Adipose tissue (tissue), 3 donors: ENCODE measurements at regions not wholly inside any gene's neighbourhood (a gene's known extent, or its start where the extent isn't known, plus 50 kb on each side); places are given as distances from the start of the nearest gene placed in this dataset.

ENCODE experiments used
- H3K27ac ChIP-seq: one replicate; pipeline ENCODE4 v1.5.1; 2013; ENCODE audit warnings: low read depth, low read length
- WGBS, 3 donors: extraction: QIAGEN DNeasy Blood & Tissue Kit; methylation state at CpG; one replicate each; pipeline ENCODE4 v1.1.7; 2013; 5-methylcytosine and 5-hydroxymethylcytosine counted together
- donor health status: healthy with polysubstance abuse.
- donor health status: Bipolar disorder and iron deficiency.
- donor health status: healthy.

- H3K27ac ChIP-seq = no peak overlapping the region
- 85 to 92% (median 89%) methylated on average over 6 of the region's 6 CpGs for WGBS, 3 donors
Measured at GRCh38 chr2:217642944-217643343, 359.9 kb downstream of the TNS1 start.

- WGBS, 3 donors = 63 to 77% (median 64%) methylated on average over 2 of the region's 2 CpGs
- no peak overlapping the region for H3K27ac ChIP-seq
Measured at GRCh38 chr2:217641960-217642359, 360.8 kb downstream of the TNS1 start.

- no peak overlapping the region for H3K27ac ChIP-seq
- WGBS, 3 donors = 53 to 80% (median 65%) methylated on average over 2 of the region's 2 CpGs
Measured at GRCh38 chr2:217639481-217639880, 363.3 kb downstream of the TNS1 start.

- 91 to 97% (median 96%) methylated on average over 4 of the region's 4 CpGs for WGBS, 3 donors
- H3K27ac ChIP-seq = no peak overlapping the region
Measured at GRCh38 chr2:217638533-217638932, 364.3 kb downstream of the TNS1 start.

- WGBS, 3 donors = 69 to 82% (median 79%) methylated on average over 2 of the region's 2 CpGs
- H3K27ac ChIP-seq = no peak overlapping the region
Measured at GRCh38 chr2:217638031-217638430, 364.8 kb downstream of the TNS1 start.

- H3K27ac ChIP-seq = no peak overlapping the region
- WGBS, 3 donors = 84 to 91% (median 88%) methylated on average over 9 of the region's 9 CpGs
Measured at GRCh38 chr2:217636991-217637561, 365.7 kb downstream of the TNS1 start.

GRCh38 chr2:217636578-217636977 is 366.2 kb downstream of the TNS1 start:
- 90 to 97% (median 93%) methylated on average over 5 of the region's 5 CpGs for WGBS, 3 donors
- no peak overlapping the region for H3K27ac ChIP-seq

GRCh38 chr2:217634871-217635270 is 367.9 kb downstream of the TNS1 start:
- H3K27ac ChIP-seq = no peak overlapping the region
- WGBS, 3 donors = 40 to 52% (median 43%) methylated on average over 1 of the region's 1 CpG

GRCh38 chr2:217632043-217632442 is 370.8 kb downstream of the TNS1 start:
- H3K27ac ChIP-seq = no peak overlapping the region

GRCh38 chr2:217631115-217631514 is 371.7 kb downstream of the TNS1 start:
- 67 to 78% (median 74%) methylated on average over 10 of the region's 10 CpGs for WGBS, 3 donors
- no peak overlapping the region for H3K27ac ChIP-seq

More at GRCh38 chr2:217632043-217632442, 370.8 kb downstream of the TNS1 start:
- WGBS, 3 donors = 72 to 100% (median 83%) methylated on average over 1 of the region's 1 CpG

- no peak overlapping the region for H3K27ac ChIP-seq
Measured at GRCh38 chr2:217629347-217629746, 373.4 kb downstream of the TNS1 start.

GRCh38 chr2:217628061-217628460 is 374.7 kb downstream of the TNS1 start:
- WGBS, 3 donors = 48 to 67% (median 63%) methylated on average over 2 of the region's 2 CpGs
- no peak overlapping the region for H3K27ac ChIP-seq

GRCh38 chr2:217626926-217627325 is 375.9 kb downstream of the TNS1 start:
- H3K27ac ChIP-seq = no peak overlapping the region
- WGBS, 3 donors = 92 to 93% (median 93%) methylated on average over 5 of the region's 5 CpGs

GRCh38 chr2:217625557-217626169 is 377.1 kb downstream of the TNS1 start:
- 47 to 72% (median 57%) methylated on average over 4 of the region's 4 CpGs for WGBS, 3 donors
- no peak overlapping the region for H3K27ac ChIP-seq

GRCh38 chr2:217623281-217623912 is 379.4 kb downstream of the TNS1 start:
- 86 to 96% (median 93%) methylated on average over 2 of the region's 2 CpGs for WGBS, 3 donors
- no peak overlapping the region for H3K27ac ChIP-seq

- no peak overlapping the region for H3K27ac ChIP-seq
- WGBS, 3 donors = 46 to 58% (median 51%) methylated on average over 9 of the region's 9 CpGs
Measured at GRCh38 chr2:217622205-217623060, 380.4 kb downstream of the TNS1 start.

- 65 to 87% (median 84%) methylated on average over 2 of the region's 2 CpGs for WGBS, 3 donors
- no peak overlapping the region for H3K27ac ChIP-seq
Measured at GRCh38 chr2:217621391-217621801, 381.4 kb downstream of the TNS1 start.

- no peak overlapping the region for H3K27ac ChIP-seq
- 81 to 99% (median 92%) methylated on average over 2 of the region's 2 CpGs for WGBS, 3 donors
Measured at GRCh38 chr2:217618744-217619143, 384.1 kb downstream of the TNS1 start.

GRCh38 chr2:217617616-217618022 is 385.2 kb downstream of the TNS1 start:
- 58 to 83% (median 77%) methylated on average over 8 of the region's 8 CpGs for WGBS, 3 donors
- H3K27ac ChIP-seq = no peak overlapping the region
